Transverse colon (tissue), 3 donors: ENCODE measurements at regions not wholly inside any gene's neighbourhood (a gene's known extent, or its start where the extent isn't known, plus 50 kb on each side); places are given as distances from the start of the nearest gene placed in this dataset.

Experiments used
- POLR2A ChIP-seq: fragments of 450-650 bp; IDR thresholded peaks from one replicate; pipeline ENCODE4 v1.6.1; 2016; ENCODE audit warnings: antibody characterized with exemption, mild to moderate bottlenecking, moderate library complexity
- TF ChIP-seq, protein P1 (sequence below), 5 experiments: fragments of 200-600 bp in 3 of 5; fragments of 450-650 bp in 2 of 5; sonication (generic) in 3 of 5; IDR thresholded peaks; 1 replicate in 2 of 5; 2 replicates in 3 of 5; pipeline ENCODE4 v1.5.1; 2016 to 2017; ENCODE audit warnings: antibody characterized with exemption in 5 of 5, inconsistent platforms in 3 of 5, mild to moderate bottlenecking in 2 of 5, moderate library complexity in 1 of 5

DNA sequence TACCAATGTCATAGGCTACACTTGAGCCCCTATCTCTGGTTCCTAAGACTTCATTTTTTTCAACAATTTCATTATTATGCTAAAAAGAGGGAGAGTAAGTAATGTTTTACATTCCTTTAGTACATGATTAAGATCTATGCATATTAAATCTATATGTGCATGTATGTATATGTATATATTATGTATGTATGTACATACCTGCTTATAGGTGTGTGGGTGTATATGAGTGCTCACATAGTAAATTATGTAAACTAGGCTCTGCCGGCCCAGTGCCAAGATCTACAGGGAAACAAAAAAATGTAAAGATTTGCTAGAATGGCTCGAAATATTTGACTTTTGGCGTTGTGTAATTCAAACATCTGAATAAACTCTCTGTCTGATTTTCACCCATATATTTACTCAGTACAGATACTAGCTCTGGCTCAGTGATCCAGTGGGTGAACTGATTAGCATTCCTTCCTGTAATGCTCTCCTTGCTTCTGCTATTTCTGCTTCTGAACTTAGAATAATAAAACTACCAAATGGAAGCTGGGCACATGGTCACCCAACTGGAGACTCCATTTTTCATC lies 113.1 kb upstream of the FGGY start:
- TF ChIP-seq, protein P1, sequence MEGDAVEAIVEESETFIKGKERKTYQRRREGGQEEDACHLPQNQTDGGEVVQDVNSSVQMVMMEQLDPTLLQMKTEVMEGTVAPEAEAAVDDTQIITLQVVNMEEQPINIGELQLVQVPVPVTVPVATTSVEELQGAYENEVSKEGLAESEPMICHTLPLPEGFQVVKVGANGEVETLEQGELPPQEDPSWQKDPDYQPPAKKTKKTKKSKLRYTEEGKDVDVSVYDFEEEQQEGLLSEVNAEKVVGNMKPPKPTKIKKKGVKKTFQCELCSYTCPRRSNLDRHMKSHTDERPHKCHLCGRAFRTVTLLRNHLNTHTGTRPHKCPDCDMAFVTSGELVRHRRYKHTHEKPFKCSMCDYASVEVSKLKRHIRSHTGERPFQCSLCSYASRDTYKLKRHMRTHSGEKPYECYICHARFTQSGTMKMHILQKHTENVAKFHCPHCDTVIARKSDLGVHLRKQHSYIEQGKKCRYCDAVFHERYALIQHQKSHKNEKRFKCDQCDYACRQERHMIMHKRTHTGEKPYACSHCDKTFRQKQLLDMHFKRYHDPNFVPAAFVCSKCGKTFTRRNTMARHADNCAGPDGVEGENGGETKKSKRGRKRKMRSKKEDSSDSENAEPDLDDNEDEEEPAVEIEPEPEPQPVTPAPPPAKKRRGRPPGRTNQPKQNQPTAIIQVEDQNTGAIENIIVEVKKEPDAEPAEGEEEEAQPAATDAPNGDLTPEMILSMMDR (IDR thresholded peaks at IDR 0.05): no peak
- no peak for TF ChIP-seq POLR2A
